GM18519 (cell line): ENCODE measurements at regions not wholly inside any gene's neighbourhood (a gene's known extent, or its start where the extent isn't known, plus 50 kb on each side); places are given as distances from the start of the nearest gene placed in this dataset.

Source experiments
- ATAC-seq: cut with Tn5 transposase; IDR thresholded peaks from one replicate; pipeline ENCODE4 v1.9.1; 2021; ENCODE audit warnings: mild to moderate bottlenecking, moderate library complexity; ENCODE audit not compliant: unreplicated experiment, low FRiP score

DNA sequence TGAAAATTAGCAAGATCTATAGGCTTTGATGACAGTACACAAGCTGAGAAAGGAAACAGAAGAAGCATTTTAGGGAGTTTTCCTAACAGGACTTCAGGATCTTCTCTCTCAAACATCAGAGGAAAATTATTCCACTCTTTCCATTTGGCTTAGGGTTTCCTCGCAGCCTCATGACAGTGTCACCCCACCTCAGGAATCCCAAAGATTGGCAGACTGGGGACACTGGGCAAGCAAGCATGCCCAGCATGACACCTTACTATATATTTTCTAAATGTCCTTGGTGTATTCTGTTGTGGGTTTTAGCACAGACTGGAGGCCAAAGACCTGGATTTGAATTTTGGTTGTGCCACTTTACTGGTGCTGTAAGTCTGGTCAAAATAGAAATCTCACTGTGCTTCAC lies 482.4 kb upstream of the SOX5 start:
- no peak for ATAC-seq

- no peak for ATAC-seq
Measured at GRCh38 chr12:24427776-24428175, 478.3 kb upstream of the SOX5 start.

DNA sequence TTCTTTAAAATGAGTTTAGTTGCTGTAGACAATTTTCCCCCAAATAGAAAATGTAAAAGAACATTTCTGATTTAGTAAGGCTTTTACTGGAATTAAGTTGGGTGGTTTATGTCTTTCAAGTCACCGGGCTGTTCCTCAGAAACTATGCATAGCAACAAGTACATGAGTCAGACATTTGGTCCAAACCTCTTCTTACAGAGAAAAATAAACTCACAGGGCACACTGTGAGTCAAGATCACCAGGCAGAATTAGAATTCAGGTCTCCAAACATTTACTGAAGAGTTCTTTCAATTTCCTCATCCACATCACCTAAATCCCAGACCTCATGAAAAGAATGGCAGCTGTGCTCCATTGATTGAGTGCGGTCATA lies 476.1 kb upstream of the SOX5 start:
- ATAC-seq, result no peak

- no peak for ATAC-seq
Measured at GRCh38 chr12:24424889-24425600, 475.6 kb upstream of the SOX5 start.

- ATAC-seq, result no peak
Measured at GRCh38 chr12:24424376-24424775, 474.9 kb upstream of the SOX5 start.

DNA sequence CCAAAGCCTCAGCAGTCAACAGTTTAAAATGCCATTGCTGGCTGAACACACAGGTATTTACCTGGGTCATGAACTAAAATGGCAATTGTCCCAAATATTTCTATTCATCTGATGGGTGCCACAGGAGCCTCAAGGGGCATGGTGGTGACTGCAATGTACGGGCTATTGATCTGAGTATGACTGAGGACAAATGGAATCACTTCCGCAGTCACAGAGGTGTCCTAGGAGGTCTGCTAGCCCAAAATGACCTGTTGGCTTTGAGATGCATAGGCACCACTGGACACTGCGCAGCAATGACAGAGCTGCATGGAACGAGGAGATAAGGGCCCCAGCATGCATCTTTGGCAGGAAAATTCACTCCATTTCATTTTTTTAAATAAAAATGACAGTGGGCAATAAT lies 474.1 kb upstream of the SOX5 start:
- ATAC-seq, result no peak

GRCh38 chr12:24421759-24422158 lies 472.3 kb upstream of the SOX5 start:
- ATAC-seq, result no peak

DNA sequence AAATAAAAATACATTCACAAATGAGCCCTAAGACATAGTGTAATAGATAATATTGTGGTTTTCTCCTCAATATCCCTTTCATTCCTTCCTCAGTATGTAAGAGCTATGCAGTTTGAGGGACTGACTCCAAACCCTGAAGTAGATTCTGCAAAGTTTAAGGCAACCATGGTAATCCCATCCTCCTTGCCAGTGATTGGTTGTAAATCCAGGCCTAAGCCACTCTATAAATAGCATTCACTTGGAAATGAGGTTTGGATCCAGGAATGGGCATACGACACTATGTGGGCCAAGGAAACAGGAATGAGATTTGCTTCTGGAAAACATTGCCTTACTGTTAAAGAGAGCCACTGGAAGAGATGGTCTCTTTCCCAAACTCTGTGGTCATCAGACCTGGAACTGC lies 468.7 kb upstream of the SOX5 start:
- ATAC-seq, result no peak

GRCh38 chr12:24416423-24417109 lies 467.1 kb upstream of the SOX5 start:
- no peak for ATAC-seq

GRCh38 chr12:24415934-24416333 lies 466.5 kb upstream of the SOX5 start:
- ATAC-seq, result no peak

DNA sequence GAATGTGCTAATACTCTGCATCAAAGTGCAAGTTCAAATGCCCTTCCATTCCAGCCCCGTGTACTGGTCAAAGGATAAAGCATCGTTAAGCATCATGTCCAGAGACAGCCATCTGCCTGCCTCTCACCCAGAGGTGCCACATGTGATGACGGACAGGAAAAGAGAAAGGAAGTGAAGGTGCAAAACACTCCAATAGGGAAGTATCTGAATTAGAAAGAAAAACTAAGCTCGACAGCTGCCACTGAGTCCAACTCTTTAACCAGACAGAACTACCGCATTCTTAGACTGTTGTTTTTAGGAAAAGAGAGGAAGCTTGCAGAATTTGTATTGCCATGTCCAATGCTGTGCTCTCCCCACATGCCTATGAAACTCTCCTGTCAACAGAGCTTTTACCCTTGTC lies 465.0 kb upstream of the SOX5 start:
- no peak for ATAC-seq

GRCh38 chr12:24411948-24412347 lies 462.5 kb upstream of the SOX5 start:
- no peak for ATAC-seq

DNA sequence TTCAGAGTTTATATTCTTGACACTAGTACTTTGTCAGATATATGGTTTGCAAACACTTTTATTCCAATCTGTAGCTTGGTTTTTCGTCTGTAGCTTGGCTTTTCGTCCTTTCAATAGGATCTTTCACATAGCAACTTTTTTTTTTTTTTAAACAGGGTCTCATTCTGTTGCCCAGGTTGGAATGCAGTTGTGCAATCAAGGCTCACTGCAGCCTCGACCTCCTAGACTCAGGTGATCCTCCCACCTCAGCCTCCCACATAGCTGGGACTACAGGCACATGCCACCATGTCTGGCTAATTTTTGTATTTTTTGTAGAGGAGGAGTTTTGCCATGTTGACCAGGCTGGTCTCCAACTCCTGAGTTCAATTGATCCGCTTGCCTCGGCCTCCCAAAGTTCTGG lies 460.4 kb upstream of the SOX5 start:
- ATAC-seq, result no peak

GRCh38 chr12:24408305-24408704 lies 458.8 kb upstream of the SOX5 start:
- ATAC-seq, result no peak

DNA sequence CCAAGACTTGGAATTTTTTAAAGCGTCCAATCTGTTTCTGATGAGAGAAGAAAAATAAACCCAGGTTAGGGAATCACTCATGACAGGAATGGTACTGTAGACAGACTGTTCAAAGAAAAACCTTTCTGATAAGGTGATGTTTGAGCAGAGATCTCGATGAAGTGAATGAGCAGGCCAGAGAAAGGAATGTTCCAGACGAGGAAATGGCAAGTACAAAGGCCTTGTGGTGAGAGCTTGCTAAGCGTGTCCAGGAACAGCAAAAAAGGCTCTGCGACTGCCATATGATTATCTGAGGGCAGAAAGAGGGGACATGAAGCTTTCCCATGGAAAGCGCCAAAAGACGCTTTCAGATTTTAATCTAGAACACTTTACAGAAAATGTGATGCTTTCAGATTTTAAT lies 458.4 kb upstream of the SOX5 start:
- ATAC-seq, result no peak

- no peak for ATAC-seq
Measured at GRCh38 chr12:24404086-24404815, 454.8 kb upstream of the SOX5 start.

- no peak for ATAC-seq
Measured at GRCh38 chr12:24400533-24400932, 451.1 kb upstream of the SOX5 start.

GRCh38 chr12:24398605-24399004 lies 449.1 kb upstream of the SOX5 start:
- peak; percentile 86 for ATAC-seq

- ATAC-seq, result no peak
Measured at GRCh38 chr12:24396224-24396623, 446.8 kb upstream of the SOX5 start.

DNA sequence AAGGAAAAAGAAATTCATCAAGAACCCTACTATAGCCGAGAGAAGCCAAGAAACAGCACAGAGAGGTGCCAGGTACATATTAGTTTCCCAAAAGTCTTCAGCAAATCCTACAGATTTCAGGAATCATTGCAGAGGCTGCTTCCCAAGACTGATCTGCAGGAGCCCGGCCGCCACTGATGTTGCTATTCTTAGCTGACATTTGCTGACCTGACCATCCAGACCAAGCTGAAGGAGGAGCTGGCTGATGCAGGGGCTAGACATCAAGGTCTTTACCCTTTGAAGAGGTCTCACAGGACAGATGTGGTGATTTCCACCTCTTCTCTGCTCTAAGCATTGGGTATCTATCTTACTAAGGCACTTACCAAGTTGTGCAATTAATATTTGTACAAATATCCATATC lies 444.8 kb upstream of the SOX5 start:
- no peak for ATAC-seq

- no peak for ATAC-seq
Measured at GRCh38 chr12:24393071-24393470, 443.6 kb upstream of the SOX5 start.

DNA sequence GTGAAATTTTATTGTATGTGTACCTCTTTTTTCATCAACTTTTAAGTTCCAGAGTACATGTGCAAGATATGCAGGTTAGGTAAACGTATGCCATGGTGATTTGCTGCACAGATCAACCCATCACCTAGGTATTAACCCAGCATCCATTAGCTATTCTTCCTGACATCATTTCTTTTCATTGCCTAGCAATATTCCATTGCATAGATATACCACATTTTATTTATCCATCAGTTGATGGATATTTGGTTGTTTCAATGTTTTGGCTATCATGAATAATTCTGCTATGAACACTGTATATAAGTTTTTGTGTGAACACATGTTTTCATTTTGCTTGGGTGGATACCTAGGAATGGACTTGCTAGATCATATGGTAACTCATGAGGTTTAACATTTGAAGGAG lies 439.9 kb upstream of the SOX5 start:
- ATAC-seq, result no peak
